ENCODE measurements at regions not wholly inside any gene's neighbourhood (a gene's known extent, or its start where the extent isn't known, plus 50 kb on each side); places are given as distances from the start of the nearest gene placed in this dataset.

DNA sequence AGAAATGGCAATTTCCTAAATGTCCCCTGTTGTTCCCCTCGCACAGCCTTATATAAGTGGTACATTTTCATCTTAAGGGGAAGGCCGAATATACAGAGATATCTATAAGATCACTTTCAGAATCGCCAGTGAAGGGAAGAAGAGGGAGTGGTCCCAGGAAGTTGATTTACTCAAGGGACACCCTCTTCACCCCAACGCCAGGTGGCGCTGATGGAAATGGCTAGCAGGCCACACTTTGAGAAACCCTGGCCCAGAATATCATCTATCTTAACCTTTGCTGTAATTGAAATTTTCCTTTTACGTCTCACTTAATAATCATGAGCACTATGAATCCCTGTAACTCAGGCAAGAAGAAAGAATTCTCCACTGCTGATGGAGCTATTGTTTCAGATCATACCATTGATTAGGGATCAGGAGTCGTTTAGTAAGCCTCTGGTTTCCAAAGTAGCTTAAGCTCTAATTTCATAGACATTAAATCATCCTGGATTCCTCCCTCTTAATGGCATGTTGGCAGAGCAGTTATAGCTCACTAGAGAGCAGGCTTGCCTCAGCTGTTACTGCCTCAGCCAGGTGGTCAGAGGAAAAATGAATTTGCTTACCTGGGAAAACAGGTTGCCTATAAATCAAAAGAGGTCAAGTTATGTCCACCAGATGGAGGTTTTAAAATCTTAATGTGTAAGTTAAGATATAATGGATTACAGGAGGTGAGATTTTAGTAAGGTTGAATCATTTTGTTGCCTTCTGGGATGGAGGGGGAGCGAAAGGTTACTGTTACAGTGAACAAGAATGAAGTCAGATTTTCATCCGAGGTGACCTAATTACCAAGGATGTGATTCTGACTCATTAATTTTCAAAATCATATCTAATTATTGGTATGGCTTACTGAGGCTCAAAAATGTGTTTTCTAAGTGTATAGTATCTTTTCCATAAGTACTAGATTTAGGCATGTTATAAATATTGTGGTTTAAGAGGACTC is 941.2 kb upstream of the TENM3 start:
- Mint-ChIP-seq H3K9me3 (no peaks in the 10 kb centered on the region), H3K36me3 (no peaks in the 10 kb centered on the region), H3K27me3 (ENCODE audit: low read depth in 3 of 3) (no peaks in the 10 kb centered on the region), H3K27ac (no peak overlapping the region), H3K4me1 (no peaks in the 10 kb centered on the region), H3K4me3 (no peak overlapping the region)
- intact Hi-C loops (cut with micrococcal nuclease), result no loop called here
- H2AFZ ChIP-seq (ENCODE audit: insufficient read depth, low read depth, low read length, poor library complexity, severe bottlenecking), result no peak overlapping the region
- H4K20me1 ChIP-seq (ENCODE audit: insufficient read depth, low read length), result no peaks in the 10 kb centered on the region
- H3K4me1 ChIP-seq (ENCODE audit: control insufficient read depth in 1 of 2, insufficient read depth in 2 of 2, low read length in 2 of 2), result no peaks in the 10 kb centered on the region
- DNase-seq, result no peak
- H3K79me2 ChIP-seq (ENCODE audit: insufficient read depth, low read length), result no peaks in the 10 kb centered on the region
- peak; percentile 48 for TF ChIP-seq CTCF (IDR thresholded peaks at IDR 0.05)
- WGBS (ENCODE audit: insufficient coverage), result 90% methylated on average over 2 of the region's 9 CpGs
- no peak overlapping the region for H3K4me2 ChIP-seq (replicated peaks; ENCODE audit: extremely low read depth, low read length, poor library complexity, severe bottlenecking)
- no peak overlapping the region for H3K27ac ChIP-seq (ENCODE audit: low read depth in 1 of 2, low read length in 2 of 2)
- H3K9me3 ChIP-seq (replicated peaks in 1 of 2; ENCODE audit: control insufficient read depth in 1 of 2, insufficient read depth in 1 of 2, low read length in 2 of 2), result no peaks in the 10 kb centered on the region
- H3K27me3 ChIP-seq (ENCODE audit: control insufficient read depth in 2 of 2, insufficient read depth in 2 of 2, low read length in 2 of 2), result no peaks in the 10 kb centered on the region
- no peak overlapping the region for H3K4me3 ChIP-seq (replicated peaks in 1 of 3; ENCODE audit: low read depth in 2 of 3, low read length in 3 of 3)
- H3K9ac ChIP-seq (ENCODE audit: insufficient read depth, low read length, poor library complexity, severe bottlenecking), result no peak overlapping the region
- no peaks in the 10 kb centered on the region for H3K36me3 ChIP-seq (replicated peaks in 1 of 2; ENCODE audit: control insufficient read depth in 1 of 2, insufficient read depth in 2 of 2, low read length in 2 of 2)

DNA sequence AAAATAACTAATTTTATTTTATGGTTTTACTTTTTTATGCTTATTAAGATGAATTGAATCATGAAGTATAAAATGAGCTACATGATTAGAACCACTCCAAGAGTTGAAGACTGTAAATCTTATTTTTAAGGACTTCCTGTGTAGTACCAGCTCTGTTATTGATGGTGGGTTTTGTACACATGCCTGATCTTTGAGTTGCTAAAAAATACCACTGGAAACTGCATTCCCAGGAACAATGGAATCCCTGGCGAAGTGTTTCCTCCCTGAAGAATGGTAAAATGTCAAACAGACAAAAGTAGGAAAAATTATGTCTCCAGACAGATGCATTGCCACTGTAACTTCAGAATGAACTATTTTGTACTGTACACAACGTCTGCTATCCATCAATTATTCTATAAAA is 935.4 kb upstream of the TENM3 start:
- no peaks in the 10 kb centered on the region for H3K79me2 ChIP-seq (ENCODE audit: insufficient read depth, low read length)
- 80% methylated on average over 1 of the region's 2 CpGs for WGBS (ENCODE audit: insufficient coverage)
- no peaks in the 10 kb centered on the region for H3K4me1 Mint-ChIP-seq

More for the DNA sequence above, 935.4 kb upstream of the TENM3 start:
- no peaks in the 10 kb centered on the region for H3K4me1 ChIP-seq (ENCODE audit: control insufficient read depth in 1 of 2, insufficient read depth in 2 of 2, low read length in 2 of 2)
- no peak overlapping the region for H3K27ac ChIP-seq (ENCODE audit: low read depth in 1 of 2, low read length in 2 of 2)
- H3K9ac ChIP-seq (ENCODE audit: insufficient read depth, low read length, poor library complexity, severe bottlenecking), result no peak overlapping the region
- no peak overlapping the region for H2AFZ ChIP-seq (ENCODE audit: insufficient read depth, low read depth, low read length, poor library complexity, severe bottlenecking)
- no peak for TF ChIP-seq CTCF (IDR thresholded peaks at IDR 0.05)
- no peak overlapping the region for H3K4me3 ChIP-seq (replicated peaks in 1 of 3; ENCODE audit: low read depth in 2 of 3, low read length in 3 of 3)
- no peak overlapping the region for H3K4me3 Mint-ChIP-seq
- no peaks in the 10 kb centered on the region for H3K27me3 Mint-ChIP-seq (ENCODE audit: low read depth in 3 of 3)
- H3K27me3 ChIP-seq (ENCODE audit: control insufficient read depth in 2 of 2, insufficient read depth in 2 of 2, low read length in 2 of 2), result no peaks in the 10 kb centered on the region
- no peaks in the 10 kb centered on the region for H3K36me3 ChIP-seq (replicated peaks in 1 of 2; ENCODE audit: control insufficient read depth in 1 of 2, insufficient read depth in 2 of 2, low read length in 2 of 2)
- H3K4me2 ChIP-seq (replicated peaks; ENCODE audit: extremely low read depth, low read length, poor library complexity, severe bottlenecking), result no peak overlapping the region
- peaks cover 0 to 2% (median 0%) of the 10 kb centered on the region in 7 donors for H3K9me3 Mint-ChIP-seq
- H3K9me3 ChIP-seq (replicated peaks in 1 of 2; ENCODE audit: control insufficient read depth in 1 of 2, insufficient read depth in 1 of 2, low read length in 2 of 2), result no peaks in the 10 kb centered on the region
- H3K27ac Mint-ChIP-seq, result no peak overlapping the region
- intact Hi-C loops (cut with micrococcal nuclease), result no loop called here
- no peaks in the 10 kb centered on the region for H4K20me1 ChIP-seq (ENCODE audit: insufficient read depth, low read length)
- DNase-seq, result no peak
- H3K36me3 Mint-ChIP-seq, result no peaks in the 10 kb centered on the region

Measured in CD14-positive monocyte (primary cell).